GM10847 (cell line): ENCODE measurements at regions not wholly inside any gene's neighbourhood (a gene's known extent, or its start where the extent isn't known, plus 50 kb on each side); places are given as distances from the start of the nearest gene placed in this dataset.

Experiments used
- POLR2A ChIP-seq: IDR thresholded peaks from 2 replicates; pipeline ENCODE4 v1.6.1; 2011; ENCODE audit not compliant: insufficient read length; ENCODE audit errors: extremely low read depth

- no peak for TF ChIP-seq POLR2A
These were observed 409.2 kb downstream of the CSNK1G3 start for GRCh38 chr5:123921193-123921592.

- no peak for TF ChIP-seq POLR2A
These were observed 404.6 kb downstream of the CSNK1G3 start for GRCh38 chr5:123916345-123917121.

- no peak for TF ChIP-seq POLR2A
These were observed 402.4 kb downstream of the CSNK1G3 start for GRCh38 chr5:123914333-123914732.

GRCh38 chr5:123907349-123907748 lies 395.4 kb downstream of the CSNK1G3 start:
- no peak for TF ChIP-seq POLR2A

- TF ChIP-seq POLR2A, result no peak
These were observed 394.8 kb downstream of the CSNK1G3 start for GRCh38 chr5:123906698-123907295.

- TF ChIP-seq POLR2A, result no peak
These were observed 373.1 kb downstream of the CSNK1G3 start for GRCh38 chr5:123885081-123885480.

GRCh38 chr5:123882965-123883345 lies 371.0 kb downstream of the CSNK1G3 start:
- no peak for TF ChIP-seq POLR2A

GRCh38 chr5:123882319-123882964 lies 370.5 kb downstream of the CSNK1G3 start:
- no peak for TF ChIP-seq POLR2A

GRCh38 chr5:123881759-123882244 lies 369.8 kb downstream of the CSNK1G3 start:
- no peak for TF ChIP-seq POLR2A

GRCh38 chr5:123880875-123881274 lies 368.9 kb downstream of the CSNK1G3 start:
- no peak for TF ChIP-seq POLR2A

GRCh38 chr5:123879071-123879470 lies 367.1 kb downstream of the CSNK1G3 start:
- no peak for TF ChIP-seq POLR2A

GRCh38 chr5:123876276-123876790 lies 364.4 kb downstream of the CSNK1G3 start:
- TF ChIP-seq POLR2A, result no peak

- no peak for TF ChIP-seq POLR2A
These were observed 363.7 kb downstream of the CSNK1G3 start for GRCh38 chr5:123875561-123876275.

- no peak for TF ChIP-seq POLR2A
These were observed 362.7 kb downstream of the CSNK1G3 start for GRCh38 chr5:123874600-123875201.

- no peak for TF ChIP-seq POLR2A
These were observed 361.9 kb downstream of the CSNK1G3 start for GRCh38 chr5:123873846-123874245.
